Jurkat, Clone E6-1 (cell line): ENCODE measurements at regions not wholly inside any gene's neighbourhood (a gene's known extent, or its start where the extent isn't known, plus 50 kb on each side); places are given as distances from the start of the nearest gene placed in this dataset.
"Not testable (repeated sequence)": the region's sequence is repeated elsewhere in the genome, so short reads cannot be mapped to it uniquely, and the experiment has no call there.

Experiments used
- DNase-seq: peaks from one replicate; pipeline ENCODE4 v3.0.0-alpha.2; 2011; ENCODE audit warnings: low read depth, low spot score
- H3K4me3 ChIP-seq: 2 replicates; pipeline ENCODE4 v1.5.1; 2011; ENCODE audit warnings: mild to moderate bottlenecking, low read length, control low read depth, moderate library complexity

GRCh38 chr15:56568466-56569167, 103.7 kb upstream of the MNS1 start:
- H3K4me3 ChIP-seq = no peak overlapping the region
- no peak for DNase-seq

GRCh38 chr15:56557415-56557814, 92.5 kb upstream of the MNS1 start:
- H3K4me3 ChIP-seq = no peak overlapping the region
- no peak for DNase-seq

DNA sequence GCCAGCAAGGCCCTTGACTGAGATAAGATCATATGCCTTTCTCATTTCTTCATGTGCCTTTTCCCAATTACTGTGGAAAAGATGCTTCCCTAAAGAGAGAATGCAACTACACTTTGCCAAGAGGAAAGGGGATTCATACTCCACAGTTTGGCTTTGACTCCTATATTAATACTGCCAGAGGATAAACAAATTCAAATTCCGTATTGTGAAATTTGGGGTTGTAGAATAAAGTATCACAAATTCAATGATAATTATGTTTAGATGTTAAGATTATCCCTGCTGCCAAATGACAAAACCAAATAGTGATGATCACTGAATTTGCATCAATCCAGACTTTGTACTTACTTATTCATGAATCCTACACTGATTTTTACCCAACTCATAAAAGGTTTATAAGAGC, 88.5 kb upstream of the MNS1 start:
- DNase-seq = no peak
- no peak overlapping the region for H3K4me3 ChIP-seq

GRCh38 chr15:56552659-56553058, 87.7 kb upstream of the MNS1 start:
- DNase-seq = no peak
- no peak overlapping the region for H3K4me3 ChIP-seq

DNA sequence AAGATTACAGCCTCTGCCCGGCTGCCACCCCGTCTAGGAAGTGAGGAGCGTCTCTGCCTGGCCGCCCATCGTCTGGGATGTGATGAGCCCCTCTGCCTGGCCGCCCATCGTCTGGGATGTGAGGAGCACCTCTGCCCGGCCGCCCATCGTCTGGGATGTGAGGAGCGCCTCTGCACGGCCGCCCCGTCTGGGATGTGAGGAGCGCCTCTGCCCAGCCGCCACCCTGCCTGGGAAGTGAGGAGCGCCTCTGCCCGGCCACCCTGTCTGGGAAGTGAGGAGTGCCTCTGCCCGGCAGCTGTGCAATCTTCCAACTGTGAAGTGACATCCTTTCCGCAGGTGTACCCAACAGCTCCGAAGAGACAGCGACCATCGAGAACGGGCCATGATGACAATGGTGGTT, 75.6 kb upstream of the MNS1 start:
- not testable (repeated sequence) for H3K4me3 ChIP-seq, DNase-seq

- DNase-seq, H3K4me3 ChIP-seq: not testable (repeated sequence)
These were observed 75.2 kb upstream of the MNS1 start for GRCh38 chr15:56540157-56540556.

GRCh38 chr15:56538901-56539545, 74.1 kb upstream of the MNS1 start:
- peak; percentile 41 for DNase-seq
- no peak overlapping the region for H3K4me3 ChIP-seq

- DNase-seq = peak; percentile 100
- no peak overlapping the region for H3K4me3 ChIP-seq
These were observed 72.9 kb upstream of the MNS1 start for GRCh38 chr15:56537881-56538280.

- no peak overlapping the region for H3K4me3 ChIP-seq
- DNase-seq = no peak
These were observed 69.8 kb upstream of the MNS1 start for GRCh38 chr15:56534728-56535127.

GRCh38 chr15:56533731-56534403, 68.9 kb upstream of the MNS1 start:
- no peak overlapping the region for H3K4me3 ChIP-seq
- DNase-seq = peak; percentile 48

DNA sequence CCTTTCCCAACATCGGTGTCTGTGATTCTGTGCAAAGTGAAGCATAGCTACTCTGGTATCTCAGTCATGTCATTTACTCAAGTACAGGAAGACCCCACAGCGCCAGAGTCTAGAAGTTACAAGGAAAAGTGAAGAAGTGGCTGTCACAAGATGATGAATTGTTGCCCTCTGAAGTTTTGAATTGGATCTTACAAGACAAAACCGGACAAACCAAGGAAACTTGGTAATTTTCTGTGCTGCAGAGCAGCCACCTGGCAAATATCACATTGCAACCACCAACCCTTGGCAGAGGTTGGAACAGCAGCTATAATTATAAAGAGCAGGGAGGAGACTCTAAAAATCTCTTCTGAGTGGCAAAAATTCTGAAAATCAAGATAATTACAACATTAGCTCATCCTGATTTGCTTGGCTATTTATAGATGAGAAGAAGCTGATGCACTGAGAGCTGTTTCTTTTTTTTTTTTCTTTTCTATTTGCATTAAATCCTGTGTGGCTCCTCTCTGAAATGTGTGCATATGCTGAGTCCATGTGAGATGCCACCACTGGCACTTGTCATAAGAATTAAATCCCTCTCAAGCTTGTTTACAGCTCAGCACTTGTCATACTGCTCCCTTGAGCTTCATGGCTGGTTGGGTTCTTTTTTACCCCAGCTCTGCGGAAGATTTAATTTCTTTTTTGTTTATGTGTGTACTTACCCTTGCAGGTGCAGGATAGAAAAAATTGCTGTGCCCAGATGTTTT, 68.0 kb upstream of the MNS1 start:
- H3K4me3 ChIP-seq = peak overlapping the region; percentile 20
- DNase-seq = peak; percentile 93

- DNase-seq = no peak
These were observed 65.2 kb upstream of the MNS1 start for GRCh38 chr15:56530157-56530556.

GRCh38 chr15:56528136-56528535, 63.2 kb upstream of the MNS1 start:
- no peak overlapping the region for H3K4me3 ChIP-seq
- no peak for DNase-seq

More at GRCh38 chr15:56530157-56530556, 65.2 kb upstream of the MNS1 start:
- no peak overlapping the region for H3K4me3 ChIP-seq

DNA sequence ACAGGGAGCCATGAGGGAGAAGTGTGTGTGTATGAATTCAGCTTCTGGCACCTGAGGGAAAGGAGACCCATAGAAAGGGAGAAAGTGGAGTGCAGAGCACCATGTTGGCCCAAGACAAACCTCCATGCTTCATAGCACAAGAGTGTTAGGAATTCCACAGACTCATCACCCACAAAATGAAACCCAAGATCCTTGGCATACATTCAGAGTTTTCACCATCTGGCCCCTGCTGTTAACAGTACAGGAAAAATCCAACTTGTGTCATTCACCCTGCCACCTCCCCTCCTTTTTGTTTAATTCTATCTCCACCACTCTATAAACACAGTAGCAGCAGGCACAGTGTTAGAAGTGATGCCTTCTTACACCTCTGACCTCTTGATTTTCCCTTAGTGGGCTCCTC, 60.0 kb upstream of the MNS1 start:
- H3K4me3 ChIP-seq = no peak overlapping the region
- no peak for DNase-seq

DNA sequence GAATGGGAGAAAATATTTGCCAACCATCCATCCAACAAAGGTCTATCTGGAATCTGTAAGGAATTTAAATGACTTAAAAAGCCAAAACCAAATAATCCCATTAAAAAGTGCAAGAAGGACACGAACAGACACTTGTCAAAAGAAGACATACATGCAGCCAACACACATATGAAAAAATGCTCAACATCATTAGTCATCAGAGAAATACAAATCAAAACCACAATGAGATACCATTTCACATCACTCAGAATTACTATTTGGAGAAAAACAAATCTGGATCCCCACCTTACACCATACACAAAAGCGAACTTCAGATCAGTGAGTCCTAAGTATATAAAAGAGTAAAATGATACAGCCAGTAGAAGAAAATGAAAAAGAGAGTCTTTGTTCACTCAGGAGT, 58.6 kb upstream of the MNS1 start:
- no peak for DNase-seq
- H3K4me3 ChIP-seq = no peak overlapping the region

DNA sequence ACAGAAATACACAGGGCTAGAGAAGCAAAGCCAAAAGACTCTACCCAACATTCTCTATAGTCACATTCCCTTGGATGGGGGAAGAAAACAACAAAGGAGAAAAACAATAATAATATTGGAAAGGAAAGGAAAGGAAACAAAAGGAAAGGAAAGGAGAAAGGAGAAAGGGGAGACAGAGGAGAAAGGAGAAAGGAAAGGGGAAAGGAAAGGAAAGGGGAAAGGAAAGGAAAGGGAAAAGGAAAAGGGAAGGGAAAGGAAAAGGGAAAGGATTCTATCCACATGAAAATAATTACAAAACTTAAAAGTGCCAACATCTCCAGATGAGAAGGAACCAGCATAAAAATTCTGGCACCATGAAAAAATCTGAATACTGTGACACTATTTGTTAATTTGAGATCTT, 54.1 kb upstream of the MNS1 start:
- no peak for DNase-seq
- H3K4me3 ChIP-seq = no peak overlapping the region
